ENCODE measurements at regions not wholly inside any gene's neighbourhood (a gene's known extent, or its start where the extent isn't known, plus 50 kb on each side); places are given as distances from the start of the nearest gene placed in this dataset.
A peak's percentile ranks its signal among the peaks of the same experiment; 100 is the strongest.

GRCh38 chr1:115204513-115204912, 115.2 kb upstream of the TSPAN2 start:
- DNase-seq = no peak

GRCh38 chr1:115203287-115203686, 114.0 kb upstream of the TSPAN2 start:
- no peak for DNase-seq

- no peak for DNase-seq
These were observed 112.3 kb upstream of the TSPAN2 start for GRCh38 chr1:115201598-115201997.

GRCh38 chr1:115199416-115200132, 110.3 kb upstream of the TSPAN2 start:
- no peak for DNase-seq

GRCh38 chr1:115198938-115199337, 109.6 kb upstream of the TSPAN2 start:
- no peak for DNase-seq

- no peak for DNase-seq
These were observed 107.0 kb upstream of the TSPAN2 start for GRCh38 chr1:115196296-115196695.

GRCh38 chr1:115194506-115194905, 105.2 kb upstream of the TSPAN2 start:
- no peak for DNase-seq

GRCh38 chr1:115193046-115193828, 103.9 kb upstream of the TSPAN2 start:
- no peak for DNase-seq

GRCh38 chr1:115192200-115192767, 103.0 kb upstream of the TSPAN2 start:
- no peak for DNase-seq

- no peak for DNase-seq
These were observed 102.4 kb upstream of the TSPAN2 start for GRCh38 chr1:115191691-115192090.

GRCh38 chr1:115190540-115191170, 101.4 kb upstream of the TSPAN2 start:
- no peak for DNase-seq

- DNase-seq = peak in 4 of 56 donors; percentile 11 to 27 (median 20)
These were observed 100.7 kb upstream of the TSPAN2 start for GRCh38 chr1:115189814-115190539.

GRCh38 chr1:115188680-115189395, 99.5 kb upstream of the TSPAN2 start:
- DNase-seq = no peak

GRCh38 chr1:115186711-115187265, 97.5 kb upstream of the TSPAN2 start:
- peak in 5 of 56 donors; percentile 1 to 20 (median 5) for DNase-seq

- no peak for DNase-seq
These were observed 96.0 kb upstream of the TSPAN2 start for GRCh38 chr1:115185336-115185735.

- DNase-seq = no peak
These were observed 95.6 kb upstream of the TSPAN2 start for GRCh38 chr1:115184951-115185331.

GRCh38 chr1:115184260-115184950, 95.1 kb upstream of the TSPAN2 start:
- no peak for DNase-seq

GRCh38 chr1:115183721-115184259, 94.5 kb upstream of the TSPAN2 start:
- peak in 3 of 56 donors; percentile 11 to 12 (median 12) for DNase-seq

GRCh38 chr1:115183158-115183557, 93.9 kb upstream of the TSPAN2 start:
- no peak for DNase-seq
